B cell (primary cell): ENCODE measurements at regions not wholly inside any gene's neighbourhood (a gene's known extent, or its start where the extent isn't known, plus 50 kb on each side); places are given as distances from the start of the nearest gene placed in this dataset.

ENCODE experiments used
- CTCF ChIP-seq: fragments of 200-600 bp; IDR thresholded peaks from one replicate; pipeline ENCODE4 v1.8.0; 2022; ENCODE audit warnings: antibody characterized with exemption, mild to moderate bottlenecking
- EZH2 ChIP-seq: IDR thresholded peaks from 2 replicates; pipeline ENCODE4 v1.6.1; 2012; ENCODE audit warnings: borderline replicate concordance, low read depth, mild to moderate bottlenecking, moderate library complexity, low read length; ENCODE audit not compliant: insufficient read depth, poor library complexity, severe bottlenecking

DNA sequence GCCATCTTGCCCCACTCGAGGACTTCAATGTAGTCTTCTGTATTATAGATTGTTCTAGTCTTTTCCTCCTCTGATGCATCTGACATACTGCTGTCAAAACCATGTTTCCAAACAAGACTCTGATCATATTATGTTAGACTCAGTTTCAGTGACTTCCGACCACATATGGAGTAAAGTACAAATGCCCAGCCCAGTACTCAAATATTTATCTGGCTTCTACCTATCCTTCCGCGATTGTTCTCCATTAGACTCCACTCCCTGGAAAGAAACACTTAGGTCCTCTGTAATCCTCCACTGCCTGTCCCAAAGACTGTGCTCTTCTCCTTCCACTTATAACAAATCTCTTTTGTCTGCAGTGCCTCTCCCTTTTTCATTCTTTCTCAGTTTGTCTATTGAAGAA lies 439.5 kb downstream of the EFNB2 start:
- no peak for TF ChIP-seq CTCF
- no peak for TF ChIP-seq EZH2
